HG02588 (cell line): ENCODE measurements at regions not wholly inside any gene's neighbourhood (a gene's known extent, or its start where the extent isn't known, plus 50 kb on each side); places are given as distances from the start of the nearest gene placed in this dataset.
A peak's percentile ranks its signal among the peaks of the same experiment; 100 is the strongest.

Experiments
- ATAC-seq: cut with Tn5 transposase; IDR thresholded peaks from one replicate; pipeline ENCODE4 v1.9.1; 2021; ENCODE audit warnings: mild to moderate bottlenecking, moderate library complexity; ENCODE audit not compliant: unreplicated experiment

GRCh38 chr2:151037434-151037833 is 224.2 kb downstream of the RBM43 start:
- ATAC-seq, result no peak

- ATAC-seq, result no peak
These were observed 228.1 kb downstream of the RBM43 start for GRCh38 chr2:151033271-151034248.

DNA sequence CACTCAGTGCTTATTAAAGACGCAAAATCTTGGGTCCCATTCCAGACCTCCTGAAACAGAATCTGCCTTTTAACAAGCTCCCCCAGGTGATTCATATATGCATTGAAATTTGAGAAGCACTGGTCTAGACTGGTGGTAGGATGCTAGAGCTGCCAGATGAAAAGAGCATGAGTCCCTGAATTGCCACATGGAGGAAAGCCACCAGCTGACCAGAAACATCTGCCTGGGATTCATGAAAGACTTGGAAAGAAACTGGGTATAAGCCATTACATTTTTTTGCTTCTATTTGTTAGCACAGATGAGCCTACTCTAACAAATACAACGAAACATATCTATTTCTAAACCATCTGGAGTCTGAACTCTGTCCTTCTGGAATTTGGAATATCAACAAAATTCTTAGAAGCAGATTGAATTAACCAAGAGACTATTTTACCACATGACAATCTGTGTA is 228.9 kb downstream of the RBM43 start:
- ATAC-seq, result no peak

DNA sequence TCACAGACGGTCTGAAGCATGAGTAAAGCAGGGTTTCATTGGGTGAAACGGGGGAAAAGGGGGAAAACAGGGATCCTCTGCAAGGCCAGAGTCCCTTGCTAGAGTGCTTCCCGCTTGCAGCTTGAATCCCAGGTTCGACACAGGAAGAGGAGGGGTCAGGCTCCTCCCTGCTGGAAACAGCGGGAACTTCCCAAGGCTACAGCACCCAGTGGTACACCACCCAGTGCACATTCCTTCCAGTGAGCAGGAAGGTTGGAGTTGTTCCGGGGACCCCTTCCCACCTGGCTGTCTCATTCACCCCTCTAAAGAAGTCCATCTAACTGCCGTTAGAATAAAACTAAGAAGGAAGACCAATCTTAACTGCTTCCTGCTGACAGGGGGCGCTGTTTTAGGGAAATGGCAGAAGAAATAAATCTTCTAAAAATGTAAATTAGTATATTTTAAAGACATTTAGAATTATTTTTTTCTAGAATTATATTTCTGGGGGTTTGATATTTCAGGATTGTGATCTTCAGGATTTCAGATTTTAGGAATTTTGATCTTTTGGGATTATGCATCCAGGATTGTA is 230.9 kb downstream of the RBM43 start:
- no peak for ATAC-seq

DNA sequence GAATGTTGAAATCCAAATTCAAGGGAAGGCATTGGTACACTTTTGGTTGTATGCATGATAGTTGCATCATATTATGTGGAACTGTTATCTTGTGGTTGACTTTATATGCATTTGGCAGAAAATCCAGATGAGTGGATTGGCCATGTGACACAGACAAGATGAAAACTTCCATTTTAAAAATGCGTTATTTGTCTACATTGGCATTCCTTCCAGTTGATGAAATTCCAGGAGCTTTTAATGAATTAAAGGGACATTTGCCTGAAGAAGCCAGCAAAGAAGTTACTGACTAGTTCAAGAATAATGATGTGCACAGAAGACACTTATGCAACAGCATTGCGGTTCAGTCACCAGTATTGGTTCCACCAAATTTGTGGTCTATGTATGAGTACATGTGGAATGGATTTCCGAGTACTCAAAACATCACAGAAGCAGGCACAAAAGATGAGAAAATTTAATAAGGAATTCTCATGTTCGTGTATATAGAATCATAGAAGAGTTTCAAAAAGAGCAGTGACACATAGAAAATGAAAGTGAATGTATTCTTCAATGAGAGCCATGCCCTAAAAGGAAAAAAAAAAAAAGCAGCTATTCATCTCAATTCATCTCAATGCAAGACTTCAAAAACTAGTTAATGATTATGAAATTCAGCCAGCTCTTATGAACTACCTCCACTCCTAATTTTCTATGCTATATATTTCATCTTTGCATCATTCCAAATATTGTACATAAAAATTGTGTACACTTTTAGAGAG is 232.1 kb downstream of the RBM43 start:
- ATAC-seq, result no peak

DNA sequence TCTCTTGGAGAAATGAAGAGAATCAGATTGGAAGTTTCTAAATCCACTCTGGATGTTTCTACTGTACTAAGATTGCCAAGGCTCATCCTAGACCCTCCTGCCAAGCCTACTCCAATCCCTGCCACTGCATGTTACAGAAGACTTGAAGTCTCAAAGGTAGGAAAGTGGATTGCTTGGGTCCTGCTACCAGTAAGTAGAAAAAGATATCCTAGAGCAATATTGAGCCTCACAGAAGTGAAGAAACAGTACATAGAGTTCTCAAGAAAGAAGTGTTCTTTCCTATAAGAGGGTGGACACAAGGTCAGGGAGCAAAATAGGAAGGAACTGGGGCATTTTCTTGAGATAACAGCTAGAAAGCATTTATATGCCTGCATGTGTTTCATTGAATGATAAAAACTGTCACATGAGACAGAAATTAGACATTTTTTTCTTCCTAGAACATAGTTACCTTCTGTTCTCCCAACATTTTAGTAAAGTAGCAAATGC is 232.9 kb downstream of the RBM43 start:
- ATAC-seq, result no peak

- ATAC-seq, result no peak
These were observed 234.5 kb downstream of the RBM43 start for GRCh38 chr2:151027151-151027550.

- ATAC-seq, result no peak
These were observed 235.8 kb downstream of the RBM43 start for GRCh38 chr2:151025816-151026215.

GRCh38 chr2:151024696-151025251 is 236.9 kb downstream of the RBM43 start:
- no peak for ATAC-seq

DNA sequence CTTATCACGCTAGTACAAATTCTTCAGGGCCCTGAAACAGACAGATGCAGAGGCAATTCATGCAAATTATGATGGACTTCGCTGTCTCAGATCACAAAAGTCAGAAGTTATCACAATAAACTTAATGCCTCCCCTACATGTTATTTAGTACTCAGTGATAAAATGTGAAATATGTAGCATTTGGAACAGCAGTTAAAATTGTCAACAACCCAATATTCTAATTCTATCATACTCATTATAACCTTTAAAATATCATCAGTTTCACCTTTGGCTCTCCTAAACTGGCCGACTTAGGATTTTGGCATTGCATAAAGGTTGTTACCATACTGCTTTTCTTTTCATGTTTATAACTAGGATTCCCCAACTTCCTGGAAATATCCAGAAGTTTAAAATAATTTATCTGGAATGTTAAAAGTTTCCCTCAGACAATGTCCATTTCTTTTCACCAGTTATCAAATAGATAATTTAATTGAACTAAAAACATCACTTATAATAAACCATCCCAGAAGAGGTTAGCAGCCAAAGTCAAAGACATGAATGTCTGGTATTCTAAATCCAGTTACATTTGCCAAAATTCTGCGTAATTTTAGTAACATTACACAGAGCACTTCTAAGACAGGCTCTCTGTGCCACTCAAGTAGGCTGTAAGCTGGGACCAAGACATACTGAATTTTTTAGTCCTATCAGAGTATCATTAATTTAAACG is 239.8 kb downstream of the RBM43 start:
- ATAC-seq, result no peak

DNA sequence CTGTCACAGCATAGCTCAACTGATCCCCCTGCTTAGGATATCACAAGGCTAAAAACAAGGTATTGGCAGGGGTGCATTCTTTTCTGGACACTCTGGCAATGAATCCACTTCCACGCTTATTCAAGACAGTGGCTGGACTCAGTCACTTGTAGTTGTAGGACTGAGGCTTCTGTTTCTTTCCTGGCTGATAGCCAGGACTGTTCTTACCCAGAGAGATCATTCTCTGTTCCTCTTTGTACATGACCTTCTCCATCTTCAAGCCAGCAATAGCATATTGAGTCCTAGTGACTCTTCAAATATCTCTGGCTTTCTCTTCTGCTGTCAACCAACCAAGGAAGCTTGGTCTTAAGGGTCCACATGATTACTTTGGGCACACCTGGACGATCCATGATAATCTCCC is 241.3 kb downstream of the RBM43 start:
- ATAC-seq, result peak; percentile 89

DNA sequence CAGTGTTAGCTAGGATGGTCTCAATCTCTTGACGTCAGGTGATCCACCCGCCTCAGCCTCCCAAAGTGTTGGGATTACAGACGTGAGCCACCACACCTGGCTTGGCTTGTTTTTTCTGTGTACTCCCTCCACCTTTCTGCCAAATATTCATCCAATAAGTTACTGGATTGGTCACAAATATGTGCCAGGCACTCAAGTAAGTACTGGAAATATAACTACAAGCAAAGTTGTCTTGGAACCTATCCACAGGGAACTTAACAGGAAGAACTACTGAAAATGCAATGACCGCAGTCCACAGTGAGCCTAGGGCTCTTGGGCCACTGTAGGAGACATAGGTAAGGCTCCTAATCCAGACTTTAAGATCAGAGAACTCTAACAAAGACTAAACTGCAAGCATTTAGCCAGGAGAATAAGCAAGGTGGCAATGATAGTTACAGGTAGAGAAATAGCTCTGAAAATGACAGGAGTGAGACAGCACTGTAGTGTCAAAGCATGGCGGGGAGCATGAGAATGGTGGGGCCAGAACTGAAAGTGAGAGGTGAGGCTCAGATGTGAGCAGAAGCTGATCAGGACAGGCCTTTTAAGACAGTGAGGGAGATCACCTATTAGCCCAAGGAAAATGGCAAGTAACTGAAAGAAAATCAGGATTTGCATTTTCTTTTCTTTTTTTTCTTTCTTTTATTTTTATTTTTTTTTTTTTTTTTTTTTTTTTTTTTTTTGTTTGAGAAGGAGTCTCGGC is 252.1 kb downstream of the RBM43 start:
- no peak for ATAC-seq

GRCh38 chr2:151007365-151007764 is 254.3 kb downstream of the RBM43 start:
- ATAC-seq, result no peak

DNA sequence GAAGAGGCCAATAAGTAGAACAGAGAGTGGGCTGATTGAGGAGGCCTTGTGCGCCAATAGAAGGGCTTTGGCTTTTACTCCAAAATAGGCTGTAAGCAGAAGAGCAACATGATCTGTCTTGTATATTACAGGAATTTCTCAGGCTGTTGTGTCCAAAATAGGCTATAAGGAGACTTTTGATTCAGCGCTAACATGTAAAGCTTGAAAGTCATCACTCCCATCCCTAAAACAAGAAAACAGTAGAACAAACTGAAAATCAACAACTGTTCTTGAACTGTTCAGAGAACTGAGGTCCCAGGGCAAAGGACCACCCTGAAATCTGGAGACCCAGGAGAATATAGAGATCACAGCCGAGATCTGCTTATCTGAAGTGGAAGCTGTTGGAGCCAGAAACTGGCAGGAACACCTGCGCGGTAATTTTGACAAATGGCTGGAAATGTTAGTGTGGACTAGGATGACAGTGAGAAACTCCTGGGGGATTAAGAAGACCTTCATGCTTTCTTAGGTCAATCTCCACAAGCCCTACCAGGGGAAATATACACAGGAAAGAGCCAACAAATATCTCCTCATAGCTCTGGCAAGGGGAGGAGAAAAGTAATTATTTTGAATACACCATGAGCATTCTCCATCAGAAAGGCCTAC is 258.6 kb downstream of the RBM43 start:
- no peak for ATAC-seq

- ATAC-seq, result no peak
These were observed 263.8 kb downstream of the RBM43 start for GRCh38 chr2:150997702-150998440.

GRCh38 chr2:150997066-150997465 is 264.6 kb downstream of the RBM43 start:
- no peak for ATAC-seq

DNA sequence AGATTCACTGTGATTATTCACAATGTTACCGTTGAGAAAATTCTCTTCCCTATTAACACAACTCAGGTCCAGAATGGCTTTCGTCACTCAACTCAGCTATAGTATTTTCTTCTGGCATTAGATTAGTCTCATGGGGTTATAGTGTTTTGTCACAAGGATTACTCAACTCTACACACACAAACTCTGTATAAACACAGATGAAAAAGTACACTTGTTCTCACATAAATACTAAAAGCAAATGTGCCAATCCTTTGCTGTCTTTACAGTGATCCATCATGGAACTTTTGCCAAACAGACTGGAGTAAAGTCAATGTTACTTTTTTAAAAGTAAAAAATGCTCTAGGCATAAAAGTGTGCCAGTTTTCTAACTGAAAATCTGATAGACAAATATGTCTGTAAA is 267.6 kb downstream of the RBM43 start:
- ATAC-seq, result no peak

- no peak for ATAC-seq
These were observed 271.7 kb downstream of the RBM43 start for GRCh38 chr2:150989969-150990368.

- ATAC-seq, result no peak
These were observed 275.9 kb downstream of the RBM43 start for GRCh38 chr2:150985741-150986140.
